HG03060 (cell line): ENCODE measurements at regions not wholly inside any gene's neighbourhood (a gene's known extent, or its start where the extent isn't known, plus 50 kb on each side); places are given as distances from the start of the nearest gene placed in this dataset.

Source experiments
- ATAC-seq: cut with Tn5 transposase; IDR thresholded peaks from one replicate; pipeline ENCODE4 v1.9.1; 2021; ENCODE audit warnings: low read depth, moderate number of reproducible peaks; ENCODE audit not compliant: unreplicated experiment

DNA sequence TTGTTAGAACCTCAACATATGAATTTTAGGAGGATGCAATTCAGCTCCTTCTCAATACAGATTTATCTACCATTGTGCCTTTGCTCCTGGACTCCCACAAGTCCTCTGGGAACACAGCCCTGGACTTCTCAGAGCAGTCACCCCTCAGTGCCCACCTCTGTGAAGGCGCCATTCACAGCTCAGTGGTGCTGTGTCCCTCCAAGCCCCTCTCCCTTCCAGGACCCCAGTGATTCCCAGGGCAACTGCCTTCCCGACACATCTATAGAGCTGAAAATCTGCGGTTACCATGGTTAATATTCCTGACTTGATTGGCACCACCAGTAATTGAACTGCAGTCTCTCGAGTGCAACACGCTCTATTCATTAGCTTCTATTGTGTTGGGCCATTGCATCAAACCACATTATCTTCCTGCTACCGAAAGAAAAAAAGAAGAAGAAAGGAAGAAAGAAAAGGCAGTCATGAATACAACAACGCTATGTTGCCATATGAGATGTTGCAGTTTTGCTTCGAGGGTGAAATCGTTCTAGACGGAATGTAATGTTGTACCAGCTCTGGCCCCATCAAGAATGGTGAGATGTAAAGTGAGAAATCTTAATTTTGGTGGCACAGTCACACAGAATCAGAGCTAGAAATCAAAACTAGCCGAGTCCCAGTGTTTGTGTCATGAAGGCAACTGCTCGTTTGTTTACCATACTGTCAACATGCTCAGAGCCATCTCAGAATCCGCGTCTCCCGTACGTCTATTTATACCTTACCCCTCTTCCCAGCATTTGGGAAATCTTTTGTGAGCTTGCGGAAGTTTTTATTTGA lies 524.0 kb upstream of the ID2 start:
- no peak for ATAC-seq

DNA sequence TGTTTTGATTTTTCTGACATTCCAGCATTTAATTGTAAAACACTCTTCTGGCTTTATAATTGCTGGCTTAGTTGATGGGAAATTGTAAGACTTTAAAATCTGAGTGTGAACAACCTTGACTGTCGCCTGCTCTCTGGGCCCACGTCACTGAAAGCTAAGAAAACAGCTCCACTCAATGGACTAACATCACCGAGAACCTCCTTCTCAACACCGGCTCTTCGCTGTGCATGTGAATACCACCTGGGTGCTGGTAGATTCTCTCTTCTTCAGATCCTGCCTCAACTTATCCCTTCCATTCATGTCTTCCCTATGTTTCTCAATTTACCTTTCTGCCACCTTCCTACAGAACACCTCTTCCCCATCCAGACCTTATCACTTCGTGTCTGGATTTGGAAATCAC lies 523.1 kb upstream of the ID2 start:
- ATAC-seq: no peak

DNA sequence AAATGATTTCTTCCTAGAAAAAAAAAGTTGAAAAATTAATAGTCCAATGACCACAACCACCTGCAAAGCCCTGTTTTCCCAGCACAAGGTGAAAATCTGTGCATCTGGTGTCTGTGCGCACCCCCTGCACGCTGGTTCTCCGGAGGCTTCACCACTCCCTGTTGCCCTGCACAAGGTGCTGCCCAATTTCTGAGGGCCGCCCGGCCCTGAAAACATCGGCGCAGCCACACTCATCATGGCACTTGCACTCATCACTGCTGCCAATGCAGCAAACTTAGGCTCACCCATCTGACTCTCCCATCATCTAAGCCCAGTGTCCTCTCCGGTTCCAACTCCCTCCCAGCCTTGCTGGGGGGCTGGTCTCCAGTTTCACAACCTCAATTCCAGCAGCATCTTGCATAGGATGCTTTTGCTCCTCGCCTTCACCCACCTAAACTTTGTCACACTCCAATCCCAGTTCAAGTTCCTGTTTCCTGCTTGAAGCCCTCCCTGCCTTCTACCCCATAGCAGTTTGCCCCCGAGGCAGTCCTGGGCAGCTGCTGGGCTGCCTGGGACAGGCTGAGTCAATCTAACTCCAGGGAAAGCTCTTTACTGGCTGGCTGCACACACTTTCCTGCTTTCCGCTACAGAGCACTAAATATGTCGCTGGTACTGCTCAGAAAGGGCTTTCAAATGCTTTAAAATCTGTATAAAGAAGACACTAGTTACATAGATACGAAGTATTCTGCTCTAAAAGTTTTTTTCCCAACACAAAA lies 522.5 kb upstream of the ID2 start:
- no peak for ATAC-seq

DNA sequence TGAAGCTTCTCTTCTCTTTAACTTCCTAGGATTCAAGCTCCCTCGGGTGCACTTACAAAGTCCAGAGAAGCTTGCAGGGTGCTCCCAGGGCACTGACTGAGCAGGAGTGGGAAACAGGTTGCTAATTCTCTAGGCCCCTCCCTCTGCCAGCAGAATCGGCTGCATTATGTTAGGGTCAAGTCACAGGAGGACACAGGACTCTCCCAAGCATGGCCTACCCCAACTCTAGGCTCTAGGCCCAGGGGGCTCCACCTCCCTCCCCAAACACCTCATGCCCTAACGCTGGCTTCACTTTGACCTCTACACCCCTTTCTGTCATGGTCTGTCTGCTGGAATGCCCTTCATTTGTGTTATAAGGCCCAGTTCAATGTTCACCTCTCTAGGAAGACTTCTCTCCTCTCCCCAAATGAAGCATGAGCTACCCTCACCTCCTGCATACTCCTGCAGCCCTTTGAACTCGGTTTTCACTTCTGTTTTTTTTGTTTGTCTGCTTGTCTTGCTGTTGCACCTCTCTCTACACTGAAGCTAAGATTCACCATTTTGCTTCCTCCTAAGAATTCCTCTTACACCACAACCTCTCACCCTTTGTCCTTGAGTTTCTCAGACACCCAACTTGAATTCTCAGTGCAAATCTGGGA lies 521.8 kb upstream of the ID2 start:
- ATAC-seq: no peak

DNA sequence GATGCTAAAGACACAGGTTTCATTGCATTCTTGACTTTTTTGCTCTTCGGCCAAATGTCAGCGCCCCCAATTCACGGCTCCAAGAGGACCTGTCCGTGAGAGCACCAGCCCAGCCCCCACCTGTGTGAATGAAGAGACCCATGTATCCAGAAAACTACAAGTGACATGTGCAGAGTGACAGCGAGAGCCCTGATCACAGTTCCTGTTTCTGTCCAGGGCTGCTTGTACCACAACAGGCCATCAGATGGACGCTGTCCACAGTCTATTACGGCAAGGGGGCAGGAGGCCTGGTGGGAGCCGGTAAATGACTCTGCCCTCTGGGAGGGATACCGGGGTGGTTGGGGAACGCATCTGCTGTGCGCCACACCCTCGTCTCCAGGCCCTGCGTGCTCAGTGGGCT lies 520.9 kb upstream of the ID2 start:
- no peak for ATAC-seq

DNA sequence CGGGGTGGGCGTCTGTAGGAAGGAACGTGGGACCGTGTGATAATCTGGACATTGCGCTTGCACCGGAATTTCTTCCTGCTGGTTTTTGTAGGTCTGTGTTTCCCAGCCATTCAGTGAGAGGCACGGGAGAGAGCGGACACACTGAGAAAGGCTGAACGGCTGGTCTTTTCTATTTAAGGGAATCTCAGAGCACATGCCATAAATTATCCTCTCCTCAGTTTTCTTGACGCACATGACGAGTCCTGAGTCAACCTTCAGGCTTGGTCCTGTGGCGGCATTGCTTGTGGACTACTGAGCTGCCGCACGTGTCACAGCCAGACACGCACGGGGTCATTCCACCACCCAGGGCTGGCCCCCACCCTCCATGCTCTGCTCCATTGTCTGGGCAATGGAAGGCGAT lies 519.3 kb upstream of the ID2 start:
- ATAC-seq: no peak

DNA sequence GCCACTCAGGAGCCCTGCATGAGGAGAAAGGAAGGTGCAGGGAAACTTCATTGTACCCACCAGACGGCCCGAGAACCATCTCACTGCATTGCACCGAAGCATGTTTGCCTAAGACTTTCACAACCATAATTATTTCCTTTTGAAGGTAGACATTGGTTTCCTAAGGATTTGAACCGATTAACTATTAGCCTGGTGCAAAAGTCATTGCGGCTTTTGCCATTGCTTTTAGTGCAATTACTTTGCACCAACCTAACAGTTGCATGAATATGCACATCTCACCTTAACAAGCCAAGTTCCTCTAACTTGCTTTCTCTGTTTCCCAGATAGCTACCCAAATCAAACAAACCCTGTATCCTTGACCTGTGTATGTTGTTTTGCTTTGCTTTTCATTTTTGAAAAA lies 516.3 kb upstream of the ID2 start:
- no peak for ATAC-seq

DNA sequence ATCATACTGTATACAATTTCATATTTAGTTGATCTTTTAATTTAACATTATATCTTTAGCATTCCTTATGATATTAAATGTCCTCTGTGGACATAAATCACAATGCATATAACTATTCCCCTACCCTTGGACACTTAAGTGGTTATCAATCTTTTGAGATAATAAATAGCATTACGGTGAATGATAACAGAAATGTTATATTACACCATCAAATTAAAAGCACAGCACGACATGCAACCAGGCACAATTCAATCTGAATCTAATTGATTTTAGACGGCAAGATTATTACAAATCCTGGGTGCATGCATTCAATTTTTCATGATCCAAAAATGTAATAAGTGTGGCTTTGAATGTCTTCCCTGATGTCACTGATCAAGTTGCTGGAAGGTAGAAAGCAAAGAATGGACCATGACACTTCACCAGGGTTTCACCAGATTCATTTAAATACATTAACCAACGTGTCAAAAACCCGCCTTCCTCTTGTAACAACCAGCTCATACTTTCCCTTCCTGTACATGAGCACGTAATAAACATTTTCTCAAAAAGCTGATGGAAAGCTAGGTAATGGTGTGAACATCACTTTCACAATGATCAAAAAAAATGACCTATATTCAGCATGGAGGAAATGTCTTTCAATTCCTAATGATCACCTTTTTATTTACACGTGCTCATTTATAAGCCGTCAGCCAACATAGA lies 513.7 kb upstream of the ID2 start:
- no peak for ATAC-seq

DNA sequence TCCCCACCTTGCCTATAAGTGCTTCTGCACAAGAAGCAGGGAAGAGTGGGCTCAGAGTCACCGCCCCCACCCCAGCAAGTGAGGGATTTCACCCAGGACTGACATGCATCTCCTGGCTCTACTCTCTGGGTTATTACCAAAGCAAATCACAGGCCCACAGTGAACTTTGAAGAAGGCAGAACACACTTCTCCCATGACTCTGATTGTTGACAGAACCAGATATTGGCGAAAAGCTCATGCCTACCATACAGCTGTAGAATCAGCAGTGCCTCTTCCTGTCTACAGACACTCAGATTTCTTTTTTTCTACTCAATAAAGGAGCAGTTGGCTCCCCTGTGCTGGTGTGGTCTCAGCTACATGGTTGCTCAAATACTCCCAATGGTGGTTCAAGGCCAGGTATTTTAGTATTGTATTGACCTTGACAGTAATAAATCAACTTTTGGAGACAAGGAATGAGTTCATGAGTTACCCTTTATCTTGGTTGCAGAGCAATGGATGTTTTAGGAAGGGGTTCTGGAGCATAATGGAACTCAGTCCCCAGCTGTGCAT lies 512.9 kb upstream of the ID2 start:
- ATAC-seq: no peak

DNA sequence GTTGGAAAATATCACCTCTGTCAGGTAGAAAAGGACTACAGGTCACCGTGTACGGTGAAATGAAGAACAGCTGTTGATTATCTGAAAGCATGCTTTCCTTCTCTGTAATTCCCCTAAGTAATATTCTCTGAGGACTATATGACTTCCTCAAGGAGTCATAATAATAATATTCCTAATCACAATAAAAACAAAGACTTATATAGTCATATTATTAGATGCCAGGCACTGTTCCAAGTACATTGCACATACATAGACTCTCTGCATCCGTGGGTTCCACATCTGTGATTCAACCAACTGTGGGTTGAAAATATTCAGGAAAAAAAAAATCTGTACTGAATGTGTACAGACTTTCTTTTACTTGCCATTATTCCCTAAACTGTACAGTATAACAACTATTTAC lies 512.4 kb upstream of the ID2 start:
- no peak for ATAC-seq

DNA sequence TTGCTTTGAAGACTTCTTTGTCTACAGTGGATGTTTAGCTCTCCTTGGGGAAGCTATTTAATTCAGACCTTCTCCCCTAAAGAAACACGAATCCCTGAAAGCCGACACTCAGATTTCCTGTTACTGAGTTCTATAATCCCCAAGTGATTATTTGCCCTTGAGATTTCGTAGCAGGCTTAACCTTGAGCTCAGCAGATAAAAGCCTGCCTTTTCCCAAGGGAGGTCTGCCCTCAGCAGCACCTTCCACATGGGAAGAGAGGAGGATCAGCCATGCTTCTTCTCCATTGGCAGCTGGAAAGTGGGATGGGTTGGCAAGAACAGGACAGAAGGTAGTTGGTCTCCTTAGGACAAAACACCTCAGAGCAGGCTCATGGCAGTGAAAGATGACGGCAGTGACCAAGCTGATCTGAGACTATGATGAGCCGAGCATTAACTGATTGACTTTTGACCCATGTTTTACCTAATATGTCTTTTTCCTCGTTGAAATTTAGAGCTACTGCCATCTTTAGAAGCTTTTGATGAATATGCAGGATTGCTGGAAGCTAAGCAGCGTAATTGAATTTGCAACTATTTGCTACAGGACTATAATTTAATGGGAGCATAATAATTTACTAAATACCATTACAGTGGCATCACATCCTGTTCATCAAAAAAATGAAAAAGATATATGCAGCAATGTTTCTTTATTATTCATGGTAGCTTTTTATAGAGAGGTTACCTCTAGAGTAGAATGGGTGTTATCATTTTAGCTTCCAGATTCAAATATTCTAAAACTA lies 511.1 kb upstream of the ID2 start:
- no peak for ATAC-seq

DNA sequence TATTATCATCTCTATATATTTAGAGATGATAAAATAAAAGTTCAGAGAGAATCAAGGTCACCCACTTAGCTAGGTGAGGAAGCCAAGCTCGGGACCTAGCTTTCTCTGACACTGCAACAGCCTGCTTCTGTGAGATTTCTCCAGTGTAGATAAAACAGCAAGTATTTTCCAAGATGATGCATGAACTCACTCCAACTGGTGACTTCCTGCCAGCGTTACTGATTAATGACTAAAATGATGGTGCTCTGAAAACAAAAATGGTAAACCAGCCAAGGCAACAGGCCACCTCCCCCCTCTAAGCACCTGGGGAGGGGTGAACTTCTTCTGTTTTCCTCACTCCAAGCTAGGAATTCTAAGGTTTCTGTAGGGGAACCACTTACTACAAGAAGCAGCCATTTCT lies 510.2 kb upstream of the ID2 start:
- no peak for ATAC-seq

DNA sequence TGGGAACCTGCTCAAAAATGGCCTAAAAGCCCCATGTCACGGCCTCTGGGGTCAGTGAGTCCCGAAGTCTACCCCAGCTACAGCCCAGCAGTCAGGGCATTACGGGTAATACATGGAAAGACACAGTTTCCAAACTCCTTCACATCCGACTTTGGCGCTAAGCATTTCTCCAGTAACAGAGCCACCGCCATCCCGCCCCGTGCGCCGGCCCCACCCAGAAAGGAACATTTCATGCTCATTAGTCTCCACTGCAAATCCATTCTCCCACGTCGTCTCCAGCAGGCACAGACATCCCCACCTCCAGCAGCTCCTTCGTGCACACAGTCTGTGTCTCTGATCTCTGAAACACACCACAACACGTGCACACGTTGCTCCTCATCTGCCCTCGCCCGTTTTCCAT lies 509.2 kb upstream of the ID2 start:
- no peak for ATAC-seq

DNA sequence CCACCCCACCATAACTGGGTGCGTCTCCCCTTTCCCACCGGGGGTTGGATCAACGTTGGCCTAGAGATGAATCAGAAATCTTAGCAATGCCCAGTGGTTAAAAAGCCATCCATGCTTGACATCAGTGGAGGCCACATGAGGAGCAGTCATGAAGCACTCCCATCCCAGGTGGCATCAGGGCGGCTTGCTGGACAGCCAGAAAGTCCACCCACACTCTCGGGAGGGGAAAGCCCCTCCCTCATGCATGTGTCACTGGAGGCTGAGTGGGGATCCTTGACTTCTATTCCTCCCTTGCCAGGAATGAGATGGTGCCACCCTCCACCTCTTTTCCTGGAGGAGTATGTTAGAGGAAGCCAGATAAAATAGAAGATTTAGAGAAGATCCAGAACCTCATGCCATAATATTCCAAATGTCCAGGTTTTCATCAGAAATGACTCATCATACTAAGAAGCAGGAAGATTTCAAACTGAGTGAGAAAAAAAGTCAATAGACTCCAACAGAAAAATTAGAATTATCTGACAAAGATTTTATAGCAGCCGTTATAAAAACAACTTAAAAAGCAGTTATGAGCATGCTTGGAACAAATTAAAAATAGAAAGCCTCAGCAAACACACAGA lies 507.1 kb upstream of the ID2 start:
- ATAC-seq: no peak

DNA sequence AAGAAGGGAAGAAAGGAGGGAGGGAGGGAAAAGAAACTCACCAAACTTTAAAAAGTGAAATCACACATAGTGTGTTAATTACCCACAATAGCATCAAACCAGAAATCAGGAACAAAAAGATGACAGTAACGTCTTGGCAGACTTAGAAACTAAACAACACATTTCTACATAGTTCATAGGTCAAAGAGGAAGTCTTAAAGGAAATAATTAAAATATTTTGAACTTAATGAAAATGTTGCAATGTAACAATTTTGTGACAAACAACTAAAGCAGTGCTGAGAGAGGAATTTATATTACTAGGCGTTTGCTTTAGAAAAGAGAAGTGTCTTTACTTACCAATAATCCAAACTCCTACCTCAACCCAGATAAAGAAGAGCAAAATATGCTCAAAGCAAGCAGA lies 505.0 kb upstream of the ID2 start:
- ATAC-seq: no peak

DNA sequence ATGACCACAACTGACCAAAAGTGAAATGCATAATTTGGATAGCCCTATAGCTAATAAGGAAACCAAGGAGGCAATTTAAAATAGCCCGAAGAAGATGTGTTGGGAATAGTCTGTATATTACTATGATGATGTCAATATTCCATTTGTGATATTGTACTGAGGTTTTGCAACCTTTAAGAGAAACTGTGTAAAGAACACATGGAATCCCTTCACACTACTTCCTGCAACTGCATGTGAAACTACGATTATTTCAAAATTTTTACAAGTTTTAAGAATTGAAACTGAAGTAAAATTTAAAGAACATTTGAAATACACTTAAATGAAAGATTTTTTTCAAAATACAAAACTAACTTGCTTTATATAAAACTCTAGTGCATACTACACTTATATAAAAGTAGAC lies 504.3 kb upstream of the ID2 start:
- no peak for ATAC-seq

DNA sequence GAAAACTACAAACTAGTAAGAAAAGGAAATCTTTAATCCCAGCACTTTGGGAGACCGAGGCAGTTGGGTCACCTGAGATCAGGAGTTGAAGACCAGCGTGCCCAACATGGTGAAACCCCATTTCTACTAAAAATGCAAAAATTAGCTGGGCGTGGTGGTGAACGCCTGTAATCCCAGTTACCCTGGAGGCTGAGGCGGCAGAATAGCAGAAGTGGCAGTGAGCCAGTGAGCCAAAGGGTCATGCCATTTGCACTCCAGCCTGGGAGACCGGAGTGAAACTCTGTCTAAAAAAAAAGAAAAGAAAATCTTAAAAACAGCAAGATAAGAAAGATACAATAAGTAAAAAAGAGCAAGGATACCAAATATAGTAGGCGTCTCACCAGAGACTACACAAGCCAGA lies 502.9 kb upstream of the ID2 start:
- ATAC-seq: no peak

DNA sequence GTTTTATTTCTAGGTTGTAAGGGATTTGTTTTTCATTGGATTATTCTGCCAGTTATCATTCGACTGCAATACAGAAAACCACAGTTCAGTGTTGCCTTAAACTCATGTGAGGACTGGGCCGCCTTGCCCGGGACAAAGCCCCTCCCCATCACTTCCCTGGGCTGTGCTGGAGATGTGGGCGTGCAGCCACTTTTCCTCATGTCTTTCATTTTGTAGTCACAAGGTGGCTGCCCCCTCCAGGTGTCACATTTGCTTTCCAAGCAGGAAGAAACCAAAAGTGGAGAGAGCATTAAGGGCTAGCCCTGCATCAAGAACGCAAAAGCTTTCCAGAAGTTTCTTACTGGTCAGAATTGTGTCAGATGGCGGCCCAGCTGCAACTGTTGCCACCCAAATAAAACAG lies 492.5 kb upstream of the ID2 start:
- ATAC-seq: no peak

DNA sequence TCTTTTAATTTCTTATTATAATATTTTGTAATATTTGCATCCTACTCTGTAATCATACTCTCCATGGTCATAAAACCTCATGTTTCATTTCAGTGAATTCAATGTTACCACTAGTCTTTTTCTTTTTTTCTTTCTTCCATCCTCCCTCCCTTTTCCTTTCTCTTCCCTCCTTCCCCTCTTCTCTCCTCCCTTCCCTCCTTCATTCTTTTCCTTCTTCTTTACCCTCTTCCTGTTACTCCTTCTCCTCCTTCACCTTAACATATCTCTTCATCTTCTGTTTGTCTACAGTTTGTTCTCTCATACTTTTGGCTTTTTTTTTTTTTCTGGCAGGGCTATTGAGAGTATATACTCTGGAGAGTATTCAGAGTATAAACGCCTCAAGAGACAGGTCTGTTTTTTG lies 491.6 kb upstream of the ID2 start:
- ATAC-seq: no peak

DNA sequence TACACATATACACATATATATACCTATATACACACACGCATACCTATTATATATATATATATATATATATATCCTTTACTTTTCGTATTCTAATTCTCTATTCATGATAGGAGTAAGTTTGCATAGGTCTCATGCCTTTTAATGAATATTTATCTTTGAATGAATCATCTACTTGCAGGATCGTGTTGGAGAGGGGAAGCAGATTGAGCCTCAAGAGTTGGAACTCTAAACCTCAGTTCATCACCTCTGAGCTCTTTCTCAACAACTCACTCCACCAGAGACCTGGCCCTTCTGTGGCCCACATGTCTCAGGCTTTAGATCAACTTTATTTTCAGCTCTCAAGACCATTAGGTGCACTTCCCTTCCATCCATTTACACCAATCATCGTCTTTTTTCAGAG lies 490.4 kb upstream of the ID2 start:
- no peak for ATAC-seq
